Body of pancreas (tissue), 4 donors: ENCODE measurements at regions not wholly inside any gene's neighbourhood (a gene's known extent, or its start where the extent isn't known, plus 50 kb on each side); places are given as distances from the start of the nearest gene placed in this dataset.

Experiments used
- CTCF ChIP-seq, 7 experiments: fragments of 450-650 bp in 4 of 7; fragments of 200-600 bp in 3 of 7; sonication (generic) in 3 of 7; IDR thresholded peaks; one replicate each; pipeline ENCODE4 v1.5.1; 2016 to 2019; ENCODE audit warnings: antibody characterized with exemption in 7 of 7
- POLR2A ChIP-seq, 3 donors: fragments of 450-650 bp; IDR thresholded peaks; one replicate each; pipeline ENCODE4 v1.6.1; 2016; ENCODE audit warnings: antibody characterized with exemption in 3 of 3, mild to moderate bottlenecking in 2 of 3

DNA sequence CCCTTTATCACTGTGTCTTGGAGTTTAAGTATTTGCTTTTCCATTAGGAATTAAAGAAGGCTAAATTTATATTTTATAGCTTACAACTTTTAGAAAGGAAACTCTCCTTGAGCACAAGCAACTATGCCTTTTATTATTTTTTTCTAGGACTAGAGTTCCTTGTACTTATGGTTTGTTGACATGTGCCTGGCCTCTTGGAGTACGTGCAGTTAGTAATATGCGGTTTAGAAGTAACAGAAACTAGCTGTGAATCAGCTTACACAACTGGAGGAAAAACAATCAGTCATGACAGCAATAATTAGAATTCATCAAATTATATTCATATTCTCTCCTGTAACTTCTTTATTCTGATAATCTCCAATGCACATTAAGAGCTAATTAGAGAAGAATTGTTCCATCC lies 428.7 kb downstream of the AEBP2 start:
- TF ChIP-seq CTCF (IDR thresholded peaks at IDR 0.05) (no peak), POLR2A (IDR thresholded peaks at IDR 0.05) (no peak)
